ENCODE measurements at regions not wholly inside any gene's neighbourhood (a gene's known extent, or its start where the extent isn't known, plus 50 kb on each side); places are given as distances from the start of the nearest gene placed in this dataset.

- no peak for DNase-seq
Measured at GRCh38 chr11:128361451-128362020, 225.8 kb downstream of the ETS1 start.

DNA sequence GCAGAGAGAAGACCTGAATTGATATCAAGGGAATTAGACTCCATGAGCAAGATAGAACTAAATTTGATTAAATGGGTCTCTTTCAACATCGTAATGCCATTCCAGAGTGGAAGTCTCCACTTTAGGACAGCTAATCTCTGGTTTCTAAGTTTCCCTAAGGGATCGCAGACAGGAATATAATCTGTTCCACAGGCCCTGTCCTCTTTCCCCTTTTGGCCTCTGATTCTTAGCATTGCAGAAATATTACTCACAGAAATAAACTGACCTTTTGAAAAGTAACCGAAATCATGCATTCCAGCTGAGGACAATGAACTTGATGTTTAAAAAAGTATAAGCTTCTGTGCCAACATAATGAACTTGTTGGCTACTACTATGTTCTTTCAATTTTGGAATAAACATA, 227.8 kb downstream of the ETS1 start:
- no peak for DNase-seq

DNA sequence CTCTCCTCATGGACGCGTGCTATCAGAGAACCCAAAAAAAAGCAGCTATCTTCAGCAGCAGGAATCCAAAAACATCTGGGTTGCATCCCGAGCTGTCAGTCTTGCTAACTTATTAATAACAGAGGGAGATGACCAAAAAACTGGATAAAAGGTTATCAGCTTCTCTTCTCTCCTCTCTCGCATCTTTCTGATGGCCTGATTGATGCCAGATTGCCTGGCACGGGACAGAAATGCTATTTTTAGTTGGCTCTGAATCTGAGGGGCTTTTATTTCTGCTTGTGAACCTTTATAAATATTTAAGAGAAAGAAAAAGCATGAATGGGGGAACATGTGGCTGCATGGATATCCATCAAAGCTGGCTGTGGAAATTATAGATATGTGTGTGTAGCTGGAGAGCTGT, 230.3 kb downstream of the ETS1 start:
- no peak for DNase-seq

DNA sequence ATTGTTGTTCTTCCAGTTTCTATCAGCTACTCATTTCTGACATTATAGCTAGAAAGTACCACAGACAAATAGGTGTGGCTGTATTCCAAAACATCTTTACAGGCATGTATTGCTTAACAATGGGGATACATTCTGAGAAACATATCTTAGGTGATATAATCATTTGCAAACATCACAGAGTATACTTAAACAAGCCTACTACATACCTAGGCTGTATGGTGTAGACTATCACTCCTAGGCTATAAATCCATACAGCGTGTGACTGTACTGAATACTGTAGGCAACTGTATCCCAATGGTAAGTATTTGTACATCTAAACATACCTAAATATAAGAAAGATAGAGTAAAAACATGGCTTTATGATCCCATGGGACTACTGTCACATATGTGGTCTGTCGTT, 231.8 kb downstream of the ETS1 start:
- DNase-seq: no peak

- DNase-seq: no peak
Measured at GRCh38 chr11:128354476-128354875, 232.9 kb downstream of the ETS1 start.

- DNase-seq: no peak
Measured at GRCh38 chr11:128351168-128351567, 236.2 kb downstream of the ETS1 start.

DNA sequence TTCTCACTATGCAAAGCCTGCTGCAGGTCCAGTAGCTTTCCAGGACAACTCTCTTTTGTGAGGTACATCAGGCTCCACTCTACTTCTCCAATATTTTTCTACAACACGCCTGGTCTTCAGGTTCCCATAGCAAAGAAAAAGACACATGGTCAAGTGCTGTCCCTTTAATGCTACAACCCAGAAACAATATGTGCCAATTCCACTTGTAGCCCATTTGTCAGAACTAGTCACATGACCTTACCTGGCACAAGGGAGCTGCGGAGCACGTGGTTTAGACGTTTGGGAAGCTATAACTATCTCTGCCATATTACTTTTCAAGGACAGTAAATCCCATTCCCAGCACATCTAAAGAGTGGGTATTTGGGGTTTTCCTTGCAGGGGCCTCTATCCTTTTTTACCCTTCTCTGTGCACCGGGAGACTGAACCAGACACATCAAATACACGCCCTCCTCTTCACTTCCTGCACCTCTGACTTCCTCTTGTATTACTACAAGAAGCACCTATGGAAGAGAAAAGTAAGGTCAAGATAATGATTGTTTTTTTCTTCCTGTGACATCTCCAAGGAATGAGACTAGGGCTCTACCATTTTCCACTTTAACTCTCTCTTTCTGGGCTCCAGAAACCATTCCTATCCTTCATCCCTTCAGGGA, 237.6 kb downstream of the ETS1 start:
- no peak for DNase-seq

- no peak for DNase-seq
Measured at GRCh38 chr11:128346804-128347203, 240.6 kb downstream of the ETS1 start.

- no peak for DNase-seq
Measured at GRCh38 chr11:128345316-128345715, 242.0 kb downstream of the ETS1 start.

DNA sequence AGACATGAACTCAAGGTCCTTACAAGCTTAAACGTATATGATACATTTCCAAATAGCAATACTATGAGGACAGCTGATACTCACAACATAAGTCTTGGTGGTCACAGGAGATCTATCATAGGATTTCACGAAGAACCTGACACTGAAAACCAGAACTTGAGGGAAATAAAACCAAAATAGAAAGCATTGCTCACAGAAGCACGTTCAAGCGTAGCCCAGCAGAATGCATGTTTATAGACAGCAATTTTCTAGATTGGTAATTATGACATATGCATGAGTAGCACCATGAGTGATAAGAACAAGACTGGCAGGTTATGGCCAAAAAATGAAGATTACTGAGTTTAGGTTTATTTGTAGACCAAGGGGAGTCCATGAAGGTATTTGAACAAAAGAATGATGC, 243.5 kb downstream of the ETS1 start:
- no peak for DNase-seq

- DNase-seq: no peak
Measured at GRCh38 chr11:128343135-128343514, 244.2 kb downstream of the ETS1 start.

- no peak for DNase-seq
Measured at GRCh38 chr11:128342511-128343134, 244.7 kb downstream of the ETS1 start.

DNA sequence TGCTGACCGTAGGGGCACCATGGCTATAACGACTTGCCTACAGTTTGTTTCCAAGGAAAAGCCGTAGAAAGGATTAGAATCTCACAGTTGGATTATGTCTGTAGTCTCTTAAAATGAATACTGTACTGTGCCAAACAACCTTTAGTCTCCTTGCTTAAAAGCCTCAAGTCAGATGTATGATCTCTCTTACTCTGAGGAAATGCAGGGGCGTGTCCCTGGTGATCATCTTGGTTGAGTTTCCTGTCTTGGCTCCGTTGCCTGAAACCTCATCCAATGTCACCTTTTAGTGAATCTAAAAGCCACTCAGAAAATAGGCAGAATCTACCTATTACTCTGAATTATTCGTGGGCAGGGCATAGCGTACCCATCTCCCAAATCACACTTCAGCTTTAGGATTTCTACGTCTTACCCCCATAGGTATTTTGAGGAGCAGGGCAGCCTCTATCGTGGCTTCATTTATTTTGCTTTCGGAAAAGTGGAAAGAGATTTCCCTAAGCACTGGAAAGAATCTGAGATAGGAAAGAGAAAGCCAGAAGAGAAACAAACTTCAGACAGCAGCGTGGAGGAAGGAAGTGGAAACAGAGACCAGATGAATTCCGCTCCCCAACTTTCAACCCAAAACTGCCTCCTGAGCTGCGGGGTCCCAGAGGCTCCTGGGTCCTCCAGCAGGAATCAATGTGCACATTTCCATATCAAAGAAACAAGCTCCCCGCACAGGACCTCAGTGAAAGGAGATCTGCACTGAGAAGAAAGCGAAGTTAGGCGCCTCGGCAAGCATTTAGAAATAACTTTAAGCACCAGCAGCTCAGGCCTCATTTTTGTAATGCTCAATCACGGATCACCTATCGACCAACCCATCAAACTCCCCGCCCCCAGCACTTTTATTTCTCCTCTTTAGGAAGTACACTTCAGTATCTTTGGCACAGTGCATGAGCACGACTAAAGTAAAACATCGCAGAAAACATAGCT, 245.8 kb downstream of the ETS1 start:
- DNase-seq: no peak

DNA sequence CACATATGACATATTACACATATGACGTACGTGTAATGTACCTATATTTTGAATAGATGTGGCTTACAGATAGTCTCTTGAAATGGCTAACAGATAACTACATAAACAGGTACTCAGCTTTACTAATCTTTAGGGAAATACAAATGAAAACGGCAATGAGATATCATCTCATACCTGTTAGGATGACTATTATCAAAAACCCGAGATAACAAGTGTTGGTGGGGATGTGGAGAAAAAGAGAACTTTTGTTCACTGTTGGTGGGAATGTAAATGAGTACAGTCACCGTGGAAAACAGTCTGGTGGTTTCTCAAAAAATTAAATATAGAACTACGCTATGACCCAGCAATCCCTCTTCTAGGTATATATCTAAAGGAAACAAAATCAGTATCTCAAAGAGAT, 247.6 kb downstream of the ETS1 start:
- no peak for DNase-seq

DNA sequence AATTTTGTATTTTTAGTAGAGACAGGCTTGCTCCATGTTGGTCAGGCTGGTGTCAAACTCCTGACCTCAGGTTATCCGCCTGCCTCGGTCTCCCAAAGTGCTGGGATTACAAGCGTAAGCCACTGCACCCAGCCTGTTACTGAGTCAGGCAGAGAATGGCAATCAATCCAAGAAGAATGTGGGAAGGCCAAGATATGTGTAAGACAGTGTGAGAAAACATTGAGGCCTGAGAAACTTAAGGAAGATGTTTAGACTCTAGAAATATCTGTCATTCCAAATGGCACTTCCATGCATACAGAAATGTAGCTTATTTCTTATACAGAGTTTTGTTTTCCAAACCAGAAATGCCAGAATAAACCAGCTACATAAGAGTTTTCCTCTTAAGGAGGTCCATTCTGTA, 248.5 kb downstream of the ETS1 start:
- no peak for DNase-seq

DNA sequence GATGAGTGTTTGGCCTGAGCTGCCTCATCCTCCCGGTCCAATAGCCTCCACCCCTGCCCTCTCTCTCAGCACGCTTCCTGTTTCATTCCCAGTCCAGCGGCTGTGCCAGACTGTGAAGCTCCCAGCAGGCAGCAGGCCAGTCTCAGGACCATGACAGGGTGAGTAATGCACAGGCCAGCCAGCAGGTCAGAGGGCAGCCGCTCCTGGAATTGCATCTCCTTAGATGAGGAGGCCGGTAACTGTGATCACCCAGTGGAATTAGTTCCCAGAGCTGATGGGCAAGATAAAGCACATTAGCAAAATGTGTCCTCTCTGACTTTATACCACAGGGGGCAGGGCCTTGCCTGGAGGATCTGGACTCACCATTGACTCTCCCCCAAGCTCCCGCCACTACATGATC, 251.2 kb downstream of the ETS1 start:
- no peak for DNase-seq

DNA sequence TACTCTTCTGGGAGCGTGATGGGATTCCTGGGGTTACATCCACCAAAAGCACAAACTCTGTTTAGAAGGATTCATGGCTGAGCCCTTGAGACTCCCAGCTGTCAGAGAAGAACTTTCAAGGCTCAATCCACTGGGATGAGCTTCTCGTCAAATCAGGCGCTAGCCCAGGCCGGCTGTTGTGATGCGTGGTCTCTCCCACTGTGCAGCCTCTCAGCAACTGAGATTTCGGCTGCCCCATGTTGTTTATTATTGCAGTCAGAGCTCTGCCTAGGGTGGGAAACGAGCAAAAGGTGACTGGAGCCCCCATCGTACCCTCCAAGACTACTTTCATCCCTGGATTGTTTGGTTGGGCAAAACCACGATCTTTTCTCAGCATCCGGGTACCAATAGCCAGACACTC, 251.6 kb downstream of the ETS1 start:
- no peak for DNase-seq

- DNase-seq: no peak
Measured at GRCh38 chr11:128334311-128335044, 252.9 kb downstream of the ETS1 start.

GRCh38 chr11:128331317-128331716, 256.0 kb downstream of the ETS1 start:
- DNase-seq: no peak

- DNase-seq: no peak
Measured at GRCh38 chr11:128330203-128330602, 257.2 kb downstream of the ETS1 start.

- DNase-seq: no peak
Measured at GRCh38 chr11:128328955-128329551, 258.3 kb downstream of the ETS1 start.

DNA sequence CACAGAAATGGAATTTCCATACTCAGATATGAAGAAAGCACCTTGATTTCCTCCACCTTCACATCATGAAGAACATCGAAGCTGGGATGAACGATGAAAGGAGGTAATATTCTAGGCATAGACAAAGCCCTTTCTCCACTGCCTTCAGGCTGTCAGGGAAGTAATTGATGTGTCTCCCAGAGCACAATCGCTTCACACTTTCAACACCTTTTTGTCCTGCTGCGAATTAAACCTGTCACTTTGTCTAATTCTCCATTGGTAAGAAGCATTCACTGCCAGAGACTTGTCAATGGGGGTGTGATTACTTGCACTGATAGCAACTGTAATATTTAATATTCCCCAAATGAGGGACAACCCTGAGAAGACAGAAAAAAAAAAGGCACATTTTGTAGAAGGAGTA, 260.1 kb downstream of the ETS1 start:
- no peak for DNase-seq
